ENCODE measurements at regions not wholly inside any gene's neighbourhood (a gene's known extent, or its start where the extent isn't known, plus 50 kb on each side); places are given as distances from the start of the nearest gene placed in this dataset.

- no peaks in the 10 kb centered on the region for H3K79me2 ChIP-seq (ENCODE audit: insufficient read depth, low read depth, low read length)
- intact Hi-C loops (cut with micrococcal nuclease; ENCODE audit: unreplicated experiment), result loop anchor here (10.0 kb wide), 1 partner anchor 374 kb away; the partner anchor contains the start of gene FOXO1
- CTCF ChIA-PET (ENCODE audit: unreplicated experiment), result no interaction called here
- H3K9me2 ChIP-seq (ENCODE audit: insufficient read depth, low read length), result no peaks in the 10 kb centered on the region
- H3K4me3 ChIP-seq (ENCODE audit: low read depth, low read length, poor library complexity, severe bottlenecking), result no peak overlapping the region
- peaks cover 7% of the 10 kb centered on the region; the same call in 1 of the 2 replicates for H3K9me3 ChIP-seq (ENCODE audit: low read length)
- H4K20me1 ChIP-seq (ENCODE audit: insufficient read depth, low read length), result no peaks in the 10 kb centered on the region
- no peak overlapping the region for H3K27ac ChIP-seq (ENCODE audit: low read depth, low read length, poor library complexity, severe bottlenecking)
- H2AFZ ChIP-seq (ENCODE audit: low read length), result no peak overlapping the region
- BruUV-seq (replicated peaks), result no TSS peak
- H3K4me2 ChIP-seq (ENCODE audit: low read length), result no peak overlapping the region
- DNase-seq (ENCODE audit: low spot score), result no peak
- POLR2A ChIA-PET, result no interaction called here
- TF ChIP-seq CTCF (conservative IDR thresholded peaks at IDR 0.05; ENCODE audit: low read length) (no peak), EZH2phosphoT487 (IDR thresholded peaks at IDR 0.05; ENCODE audit: borderline replicate concordance, low read depth, low read length) (no peak)
- no peaks in the 10 kb centered on the region for H3K4me1 ChIP-seq (ENCODE audit: insufficient read depth, low read length, poor library complexity, severe bottlenecking)
- H3K36me3 ChIP-seq (ENCODE audit: insufficient read depth, low read length), result no peaks in the 10 kb centered on the region
Measured at GRCh38 chr13:40290758-40291157, 375.7 kb downstream of the FOXO1 start.

- Histone ChIP-seq H3K4me1 (ENCODE audit: insufficient read depth, low read length, poor library complexity, severe bottlenecking) (no peaks in the 10 kb centered on the region), H3K9me3 (ENCODE audit: low read length) (peaks cover 20% of the 10 kb centered on the region), H3K4me3 (ENCODE audit: low read depth, low read length, poor library complexity, severe bottlenecking) (no peak overlapping the region), H3K9me2 (ENCODE audit: insufficient read depth, low read length) (no peaks in the 10 kb centered on the region), H4K20me1 (ENCODE audit: insufficient read depth, low read length) (no peaks in the 10 kb centered on the region), H3K36me3 (ENCODE audit: insufficient read depth, low read length) (peaks cover 7% of the 10 kb centered on the region; the same call in 1 of the 2 replicates), H2AFZ (ENCODE audit: low read length) (no peak overlapping the region), H3K79me2 (ENCODE audit: insufficient read depth, low read depth, low read length) (no peaks in the 10 kb centered on the region), H3K4me2 (ENCODE audit: low read length) (no peak overlapping the region), H3K27ac (ENCODE audit: low read depth, low read length, poor library complexity, severe bottlenecking) (no peak overlapping the region)
- CTCF ChIA-PET (ENCODE audit: unreplicated experiment), result interaction anchor here (0.5 kb wide), 1 partner anchor 33 kb away, joined by 3 read pairs; no protein-coding TSS in a partner anchor
- POLR2A ChIA-PET, result interaction anchor here (1.2 kb wide), 1 partner anchor 19 kb away, joined by 3 read pairs; no protein-coding TSS in a partner anchor
- DNase-seq (ENCODE audit: low spot score), result no peak
- intact Hi-C loops (cut with micrococcal nuclease; ENCODE audit: unreplicated experiment), result loop anchor here (10.0 kb wide), 1 partner anchor 373 kb away; the partner anchor contains the start of gene FOXO1
- TF ChIP-seq EZH2phosphoT487 (IDR thresholded peaks at IDR 0.05; ENCODE audit: borderline replicate concordance, low read depth, low read length), result no peak
- TF ChIP-seq CTCF (conservative IDR thresholded peaks at IDR 0.05; ENCODE audit: low read length), result no peak
- BruUV-seq (replicated peaks), result no TSS peak
Measured at GRCh38 chr13:40292108-40292507, 374.3 kb downstream of the FOXO1 start.

- peaks cover 23% of the 10 kb centered on the region for H3K9me3 ChIP-seq (ENCODE audit: low read length)
- H3K4me2 ChIP-seq (ENCODE audit: low read length), result no peak overlapping the region
- no peaks in the 10 kb centered on the region for H4K20me1 ChIP-seq (ENCODE audit: insufficient read depth, low read length)
- H3K4me3 ChIP-seq (ENCODE audit: low read depth, low read length, poor library complexity, severe bottlenecking), result no peak overlapping the region
- no peaks in the 10 kb centered on the region for H3K9me2 ChIP-seq (ENCODE audit: insufficient read depth, low read length)
- no peaks in the 10 kb centered on the region for H3K4me1 ChIP-seq (ENCODE audit: insufficient read depth, low read length, poor library complexity, severe bottlenecking)
- BruUV-seq (replicated peaks), result no TSS peak
- CTCF ChIA-PET (ENCODE audit: unreplicated experiment), result no interaction called here
- POLR2A ChIA-PET, result interaction anchor here (0.6 kb wide), 1 partner anchor 29 kb away, joined by 3 read pairs; no protein-coding TSS in a partner anchor
- H3K27ac ChIP-seq (ENCODE audit: low read depth, low read length, poor library complexity, severe bottlenecking), result no peak overlapping the region
- intact Hi-C loops (cut with micrococcal nuclease; ENCODE audit: unreplicated experiment), result loop anchor here (10.0 kb wide), 1 partner anchor 372 kb away; the partner anchor contains the start of gene FOXO1
- H2AFZ ChIP-seq (ENCODE audit: low read length), result no peak overlapping the region
- no peak for DNase-seq (ENCODE audit: low spot score)
- H3K36me3 ChIP-seq (ENCODE audit: insufficient read depth, low read length), result peaks cover 7% of the 10 kb centered on the region; the same call in 1 of the 2 replicates
- H3K79me2 ChIP-seq (ENCODE audit: insufficient read depth, low read depth, low read length), result no peaks in the 10 kb centered on the region
- TF ChIP-seq CTCF (conservative IDR thresholded peaks at IDR 0.05; ENCODE audit: low read length) (no peak), EZH2phosphoT487 (IDR thresholded peaks at IDR 0.05; ENCODE audit: borderline replicate concordance, low read depth, low read length) (no peak)
Measured at GRCh38 chr13:40292536-40292935, 373.9 kb downstream of the FOXO1 start.
